Amygdala (tissue), 56 donors: ENCODE measurements at regions not wholly inside any gene's neighbourhood (a gene's known extent, or its start where the extent isn't known, plus 50 kb on each side); places are given as distances from the start of the nearest gene placed in this dataset.

ENCODE experiments used
- DNase-seq, 56 donors: peaks; one replicate each; lab custom pipeline; 2025; lab: John Stamatoyannopoulos, UW

DNA sequence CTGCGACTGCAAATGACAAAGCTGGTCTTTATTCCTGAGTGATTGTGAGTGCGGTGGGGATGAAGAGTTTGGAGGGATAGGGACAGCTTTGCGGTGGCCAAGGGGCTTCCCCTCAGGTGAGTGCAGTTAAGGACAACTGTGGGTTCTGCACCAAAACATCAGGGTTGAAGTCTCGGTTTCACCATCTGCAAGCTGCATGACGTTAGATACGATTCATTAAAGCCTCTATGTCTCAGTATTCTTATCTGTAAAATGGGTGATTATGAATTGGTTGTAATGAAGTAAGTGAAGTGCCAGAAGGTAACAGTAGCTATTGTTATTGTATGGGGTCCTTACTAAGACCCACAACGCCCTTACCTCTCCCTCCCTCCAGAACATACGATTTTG is 226.8 kb upstream of the DAPK1 start:
- DNase-seq: no peak

DNA sequence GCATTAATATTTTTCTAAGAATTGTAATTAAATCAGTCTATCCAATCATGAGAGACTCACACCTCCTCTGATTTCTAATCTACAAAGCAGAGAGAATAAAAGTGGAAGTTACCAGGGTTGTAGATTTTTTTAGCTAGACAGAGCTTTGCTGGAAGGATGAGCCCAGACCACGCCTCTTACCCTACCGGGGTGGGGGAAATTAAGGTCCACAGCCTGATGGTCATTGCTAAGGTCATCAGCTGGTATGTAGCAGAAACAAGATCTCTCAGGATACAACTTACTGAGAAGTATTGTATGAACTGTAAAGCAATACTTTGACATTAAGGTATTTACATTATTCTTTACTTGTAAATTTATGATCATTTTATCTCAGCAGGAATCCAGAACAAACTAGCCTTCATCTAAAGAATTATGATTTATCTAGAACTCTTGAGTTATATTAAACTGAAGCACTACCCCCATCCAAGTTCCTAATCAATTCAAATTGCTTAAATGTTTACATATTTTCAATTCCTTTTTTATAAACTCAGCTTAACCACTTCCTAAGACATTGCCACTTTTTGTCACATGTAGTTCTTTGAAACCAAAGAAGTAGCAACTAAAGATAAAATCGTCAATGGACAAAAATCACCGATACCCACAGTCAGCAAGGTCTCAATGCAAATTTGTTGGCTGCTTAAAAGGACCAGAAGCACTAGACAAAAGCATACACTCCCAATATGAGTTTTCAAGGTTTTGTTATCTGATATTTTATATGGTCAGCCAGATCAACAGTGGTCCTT is 225.8 kb upstream of the DAPK1 start:
- no peak for DNase-seq

DNA sequence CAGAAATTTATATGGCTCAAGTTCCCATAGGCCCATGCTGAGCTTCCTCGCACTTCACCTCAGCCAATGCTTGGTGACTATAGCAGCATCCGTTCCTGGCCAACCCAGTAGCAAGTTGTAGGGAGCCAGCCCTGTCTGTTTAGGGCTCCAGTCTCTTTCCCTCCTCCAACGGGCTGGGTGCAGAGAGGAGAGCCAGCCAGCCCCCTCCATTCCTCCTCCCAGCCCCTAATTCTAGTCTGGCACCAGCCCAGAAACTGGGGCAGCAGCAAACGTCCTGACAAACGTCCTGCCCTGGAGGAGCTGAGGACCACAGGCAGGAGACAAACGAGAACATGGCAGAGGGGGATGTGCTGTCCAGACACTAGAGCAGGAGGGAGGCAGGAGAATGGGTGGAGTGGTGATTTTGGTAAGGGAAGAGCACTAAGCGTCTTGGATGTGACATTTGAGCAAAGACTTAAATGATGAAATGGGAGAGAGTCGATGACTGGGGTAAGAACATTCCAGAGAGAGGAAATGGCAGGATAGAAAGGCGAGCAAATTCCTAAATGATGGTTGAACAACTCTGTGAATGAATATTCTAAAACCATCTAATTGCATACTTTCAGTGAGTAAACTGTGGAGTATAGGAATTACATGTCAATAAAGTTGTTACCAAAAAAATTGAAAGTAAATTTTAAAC is 222.5 kb upstream of the DAPK1 start:
- no peak for DNase-seq

GRCh38 chr9:87276327-87276841 is 221.3 kb upstream of the DAPK1 start:
- no peak for DNase-seq

DNA sequence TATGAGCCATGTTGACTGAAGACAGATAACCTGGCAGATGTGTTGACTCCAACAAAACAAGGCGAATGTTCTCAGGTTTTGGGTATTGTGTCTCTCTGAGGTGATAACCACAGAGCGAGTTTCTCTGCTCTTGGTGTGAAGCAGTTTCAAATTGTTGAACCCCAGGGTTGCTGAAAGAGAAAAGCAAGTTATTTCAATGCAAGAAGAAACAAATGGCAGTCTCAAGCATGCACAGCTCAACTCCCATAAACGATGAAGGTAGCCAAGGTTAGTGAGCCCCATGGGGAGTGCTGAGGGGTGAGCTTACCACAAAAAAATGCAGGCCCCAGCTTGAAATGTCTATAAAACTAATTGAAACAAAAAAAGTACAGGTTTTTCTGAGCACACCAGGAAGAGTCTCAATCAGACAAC is 220.8 kb upstream of the DAPK1 start:
- DNase-seq: no peak

GRCh38 chr9:87277346-87277745 is 220.3 kb upstream of the DAPK1 start:
- DNase-seq: no peak

GRCh38 chr9:87278971-87279733 is 218.5 kb upstream of the DAPK1 start:
- DNase-seq: no peak

GRCh38 chr9:87280421-87280820 is 217.2 kb upstream of the DAPK1 start:
- no peak for DNase-seq

- no peak for DNase-seq
Measured at GRCh38 chr9:87282538-87282937, 215.1 kb upstream of the DAPK1 start.

- no peak for DNase-seq
Measured at GRCh38 chr9:87283585-87283984, 214.1 kb upstream of the DAPK1 start.

GRCh38 chr9:87285183-87285850 is 212.3 kb upstream of the DAPK1 start:
- DNase-seq: no peak

DNA sequence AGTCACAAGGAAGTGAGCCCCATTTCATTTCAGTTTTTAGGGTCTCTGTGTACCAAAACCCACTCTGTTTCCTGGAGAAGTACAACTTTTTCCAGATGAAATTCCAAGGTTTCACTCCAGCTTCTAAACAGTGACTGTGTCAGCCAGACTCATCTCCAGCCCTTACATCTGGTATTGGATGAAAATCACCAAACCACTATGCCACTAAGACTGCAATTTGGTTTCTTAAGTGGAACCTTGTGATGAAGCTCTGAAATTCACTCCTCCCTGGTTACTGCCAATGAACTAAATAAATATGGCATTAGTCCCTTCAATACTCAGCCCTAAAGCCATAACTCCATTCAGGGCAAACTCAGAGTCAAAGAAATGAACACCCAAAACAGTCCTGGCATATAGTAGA is 211.2 kb upstream of the DAPK1 start:
- no peak for DNase-seq

GRCh38 chr9:87290241-87291052 is 207.2 kb upstream of the DAPK1 start:
- no peak for DNase-seq

GRCh38 chr9:87292449-87293191 is 205.0 kb upstream of the DAPK1 start:
- DNase-seq: no peak

GRCh38 chr9:87294126-87294525 is 203.5 kb upstream of the DAPK1 start:
- no peak for DNase-seq

DNA sequence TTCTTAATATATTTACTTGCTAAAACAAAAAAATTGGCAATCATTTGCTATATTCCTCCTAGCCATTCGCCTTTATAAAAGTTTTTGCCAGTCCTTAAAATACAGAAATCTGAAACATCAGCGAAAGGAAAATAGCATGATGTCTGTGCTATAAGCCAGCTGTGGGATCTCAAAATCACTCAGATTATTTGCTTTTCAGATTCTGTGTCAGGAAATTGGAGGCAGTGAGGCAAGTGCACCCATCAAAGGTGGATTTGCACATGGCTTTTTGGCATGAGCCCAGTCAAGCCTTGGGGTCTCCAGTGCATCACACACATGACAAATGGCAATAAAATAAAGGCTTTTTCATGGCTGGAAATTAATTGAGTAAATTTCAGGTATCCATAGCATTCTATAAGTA is 196.8 kb upstream of the DAPK1 start:
- no peak for DNase-seq

- DNase-seq: no peak
Measured at GRCh38 chr9:87301371-87301770, 196.3 kb upstream of the DAPK1 start.

- DNase-seq: no peak
Measured at GRCh38 chr9:87305151-87305550, 192.5 kb upstream of the DAPK1 start.

DNA sequence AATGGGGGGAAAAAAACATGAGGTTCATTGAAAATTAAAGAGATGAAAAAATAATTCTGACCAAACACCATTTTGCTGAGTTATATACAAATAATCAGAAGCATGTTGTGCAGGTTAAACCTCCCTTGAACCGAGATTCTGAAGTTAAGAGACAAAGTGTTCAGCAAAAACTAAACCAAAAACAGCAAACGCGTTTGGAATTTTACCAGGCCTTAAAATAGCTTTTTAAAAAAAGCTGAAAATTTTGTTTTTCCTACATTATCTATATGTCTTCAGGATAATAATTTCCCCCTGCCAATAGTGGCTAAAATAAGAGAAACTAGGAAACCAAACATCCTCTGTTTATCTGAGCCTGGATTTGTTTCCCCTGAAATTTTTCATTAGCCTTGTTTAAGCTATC is 191.7 kb upstream of the DAPK1 start:
- no peak for DNase-seq
